Gastroesophageal sphincter (tissue), 4 donors: ENCODE measurements at regions not wholly inside any gene's neighbourhood (a gene's known extent, or its start where the extent isn't known, plus 50 kb on each side); places are given as distances from the start of the nearest gene placed in this dataset.

Source experiments
- ATAC-seq: fragments of 150-250 bp; one replicate; pipeline ENCODE4 v1.9.1; 2016; ENCODE audit warnings: mild to moderate bottlenecking, moderate library complexity
- H3K27ac ChIP-seq, 4 donors: fragments of 200-600 bp; sonication (generic) in 3 of 4; 1 replicate in 3 of 4; 2 replicates in 1 of 4; pipeline ENCODE4 v1.5.1; 2016 to 2019
- H3K27me3 ChIP-seq: fragments of 200-600 bp; sonication (generic); one replicate; pipeline ENCODE4 v1.5.1; 2019
- H3K36me3 ChIP-seq, 2 donors: fragments of 200-600 bp; sonication (generic); one replicate each; pipeline ENCODE4 v1.5.1; 2019; ENCODE audit warnings: control low read depth in 1 of 2
- H3K4me1 ChIP-seq, 3 donors: fragments of 200-600 bp; sonication (generic); 1 replicate in 2 of 3; 2 replicates in 1 of 3; pipeline ENCODE4 v1.5.1; 2016 to 2019; ENCODE audit warnings: control low read depth in 2 of 3
- H3K4me3 ChIP-seq, 2 donors: fragments of 200-600 bp; sonication (generic); one replicate each; pipeline ENCODE4 v1.5.1; 2019; ENCODE audit warnings: mild to moderate bottlenecking in 1 of 2, moderate library complexity in 1 of 2
- H3K9me3 ChIP-seq, 3 donors: fragments of 200-600 bp; sonication (generic); one replicate each; pipeline ENCODE4 v1.5.1; 2017 to 2019; ENCODE audit warnings: control low read depth in 2 of 3
- CTCF ChIP-seq, 4 experiments: fragments of 200-600 bp in 2 of 4; fragments of 450-650 bp in 2 of 4; sonication (generic) in 1 of 4; IDR thresholded peaks; one replicate each; pipeline ENCODE4 v1.5.1; 2017 to 2019; ENCODE audit warnings: antibody characterized with exemption in 4 of 4, mild to moderate bottlenecking in 2 of 4, moderate library complexity in 2 of 4
- EP300 ChIP-seq: sonication (generic); formaldehyde crosslinking; IDR thresholded peaks from one replicate; pipeline ENCODE4 v1.6.1; 2017; ENCODE audit warnings: antibody characterized with exemption, mild to moderate bottlenecking
- POLR2A ChIP-seq, 2 donors: fragments of 450-650 bp; IDR thresholded peaks; one replicate each; pipeline ENCODE4 v1.6.1; 2017; ENCODE audit warnings: antibody characterized with exemption in 2 of 2, mild to moderate bottlenecking in 2 of 2, moderate library complexity in 1 of 2
- POLR2AphosphoS5 ChIP-seq: sonication (generic); formaldehyde crosslinking; IDR thresholded peaks from one replicate; pipeline ENCODE4 v1.6.1; 2017; ENCODE audit warnings: antibody characterized with exemption
- whole genome bisulfite sequencing, 2 donors: methylation state at CpG; one replicate each; pipeline ENCODE4 v1.1.5; 2018; ENCODE audit warnings: low coverage in 1 of 2; 5-methylcytosine and 5-hydroxymethylcytosine counted together

- no peak overlapping the region for H3K27ac ChIP-seq
- H3K9me3 ChIP-seq = no peaks in the 10 kb centered on the region
- H3K4me3 ChIP-seq = no peak overlapping the region
- no peaks in the 10 kb centered on the region for H3K4me1 ChIP-seq
- 56% methylated on average over 1 of the region's 1 CpG; no CpG with 5 or more reads in 1 of the 2 donors for WGBS, 2 donors
- no peak for ATAC-seq
- no peaks in the 10 kb centered on the region for H3K27me3 ChIP-seq
- no peaks in the 10 kb centered on the region for H3K36me3 ChIP-seq
- TF ChIP-seq POLR2AphosphoS5 (no peak), EP300 (no peak), POLR2A (IDR thresholded peaks at IDR 0.05) (no peak), CTCF (IDR thresholded peaks at IDR 0.05) (no peak)
Observed at GRCh38 chrX:111020283-111020682, 75.7 kb upstream of the PAK3 start.

GRCh38 chrX:111013778-111014455 lies 82.1 kb upstream of the PAK3 start:
- Histone ChIP-seq H3K9me3 (no peaks in the 10 kb centered on the region), H3K36me3 (no peaks in the 10 kb centered on the region), H3K27me3 (no peaks in the 10 kb centered on the region), H3K4me3 (no peak overlapping the region), H3K4me1 (no peaks in the 10 kb centered on the region), H3K27ac (no peak overlapping the region)
- TF ChIP-seq POLR2A (IDR thresholded peaks at IDR 0.05) (no peak), CTCF (IDR thresholded peaks at IDR 0.05) (no peak), POLR2AphosphoS5 (no peak), EP300 (no peak)
- no peak for ATAC-seq
- WGBS, 2 donors = 67 to 93% methylated on average over 2 of the region's 3 CpGs

GRCh38 chrX:111010111-111010510 lies 85.9 kb upstream of the PAK3 start:
- no peak for ATAC-seq
- WGBS, 2 donors = 41 to 50% methylated on average over 1 to 3 of the region's 3 CpGs
- TF ChIP-seq POLR2A (IDR thresholded peaks at IDR 0.05) (no peak), EP300 (no peak), CTCF (IDR thresholded peaks at IDR 0.05) (no peak), POLR2AphosphoS5 (no peak)
- H3K9me3 ChIP-seq = no peaks in the 10 kb centered on the region
- no peak overlapping the region for H3K27ac ChIP-seq
- no peaks in the 10 kb centered on the region for H3K36me3 ChIP-seq
- no peaks in the 10 kb centered on the region for H3K4me1 ChIP-seq
- no peak overlapping the region for H3K4me3 ChIP-seq
- no peaks in the 10 kb centered on the region for H3K27me3 ChIP-seq

- Histone ChIP-seq H3K4me3 (no peak overlapping the region), H3K4me1 (no peaks in the 10 kb centered on the region), H3K27me3 (no peaks in the 10 kb centered on the region), H3K27ac (no peak overlapping the region), H3K9me3 (no peaks in the 10 kb centered on the region), H3K36me3 (no peaks in the 10 kb centered on the region)
- TF ChIP-seq CTCF (IDR thresholded peaks at IDR 0.05) (no peak), POLR2A (IDR thresholded peaks at IDR 0.05) (no peak), POLR2AphosphoS5 (no peak), EP300 (no peak)
- WGBS, 2 donors = 19% methylated on average over 3 of the region's 3 CpGs
- ATAC-seq = no peak
Observed at GRCh38 chrX:111009256-111009655, 86.7 kb upstream of the PAK3 start.

- Histone ChIP-seq H3K27ac (no peak overlapping the region), H3K36me3 (no peaks in the 10 kb centered on the region), H3K9me3 (no peaks in the 10 kb centered on the region), H3K27me3 (no peaks in the 10 kb centered on the region), H3K4me1 (no peaks in the 10 kb centered on the region), H3K4me3 (no peak overlapping the region)
- 45 to 100% methylated on average over 1 to 2 of the region's 2 CpGs for whole genome bisulfite sequencing, 2 donors
- no peak for ATAC-seq
- TF ChIP-seq POLR2A (IDR thresholded peaks at IDR 0.05) (no peak), POLR2AphosphoS5 (no peak), CTCF (IDR thresholded peaks at IDR 0.05) (no peak), EP300 (no peak)
Observed at GRCh38 chrX:111008126-111008525, 87.9 kb upstream of the PAK3 start.
